Ovary (tissue), 7 donors: ENCODE measurements at regions not wholly inside any gene's neighbourhood (a gene's known extent, or its start where the extent isn't known, plus 50 kb on each side); places are given as distances from the start of the nearest gene placed in this dataset.

Source experiments
- DNase-seq, 5 donors: peaks; one replicate each; pipeline ENCODE4 v3.0.0-alpha.2; 2019 to 2020
- H3K27ac ChIP-seq, 2 donors: fragments of 200-600 bp; one replicate each; pipeline versions ENCODE4 v1.5.1 to v1.8.0; 2019 to 2022
- H3K27me3 ChIP-seq: fragments of 200-600 bp; one replicate; pipeline ENCODE4 v1.8.0; 2022
- H3K36me3 ChIP-seq: fragments of 200-600 bp; sonication (generic); one replicate; pipeline ENCODE4 v1.5.1; 2019
- H3K4me1 ChIP-seq: one replicate; pipeline ENCODE4 v1.8.1; 2013; ENCODE audit warnings: mild to moderate bottlenecking, moderate library complexity; ENCODE audit not compliant: insufficient read depth
- H3K4me3 ChIP-seq: fragments of 200-600 bp; sonication (generic); one replicate; pipeline ENCODE4 v1.5.1; 2017
- H3K9me3 ChIP-seq, 2 donors: fragments of 200-600 bp in 1 of 2; sonication (generic) in 1 of 2; one replicate each; pipeline versions ENCODE4 v1.5.1 to v1.8.1; 2013 to 2019; ENCODE audit warnings: mild to moderate bottlenecking in 1 of 2, moderate library complexity in 1 of 2
- CTCF ChIP-seq, 3 donors: fragments of 450-650 bp in 2 of 3; fragments of 200-600 bp in 1 of 3; IDR thresholded peaks; one replicate each; pipeline versions ENCODE4 v1.5.1 to v1.8.0; 2016 to 2022; ENCODE audit warnings: antibody characterized with exemption in 3 of 3, mild to moderate bottlenecking in 1 of 3
- EP300 ChIP-seq: sonication (generic); formaldehyde crosslinking; IDR thresholded peaks from one replicate; pipeline ENCODE4 v1.6.1; 2017; ENCODE audit warnings: antibody characterized with exemption
- POLR2A ChIP-seq: fragments of 450-650 bp; IDR thresholded peaks from one replicate; pipeline ENCODE4 v1.6.1; 2017; ENCODE audit warnings: antibody characterized with exemption, mild to moderate bottlenecking, moderate library complexity
- WGBS, 3 donors: extraction: QIAGEN DNeasy Blood & Tissue Kit in 1 of 3; methylation state at CpG; one replicate each; pipeline versions ENCODE4 v1.1.5 to v1.1.7; 2013 to 2017; 5-methylcytosine and 5-hydroxymethylcytosine counted together
- intact Hi-C, 4 donors: fragments of 100-400 bp; cut with DNase I; formaldehyde crosslinking; loops; one replicate each; pipeline versions ENCODE4 v1.11.0 to v1.15.1; 2022 to 2023
- donor health status: DM: no; HTN: no; CAD: no; lungs with moderate emphysema.
- donor health status: DM: no; HTN: no; CAD: no.
- donor health status: Bipolar disorder and iron deficiency.
- donor health status: DM: no; HTN: no; CAD: no.
- donor health status: DM: yes; HTN: yes; CAD: no.

- intact Hi-C loops: no loop called here
- no peak overlapping the region for H3K27ac ChIP-seq
- no peaks in the 10 kb centered on the region for H3K4me1 ChIP-seq
- DNase-seq: no peak
- no peak overlapping the region for H3K4me3 ChIP-seq
- 78 to 89% (median 82%) methylated on average over 12 of the region's 12 CpGs for WGBS, 3 donors
- H3K9me3 ChIP-seq: no peaks in the 10 kb centered on the region
- no peaks in the 10 kb centered on the region for H3K36me3 ChIP-seq
- H3K27me3 ChIP-seq: no peaks in the 10 kb centered on the region
- TF ChIP-seq POLR2A (no peak), EP300 (no peak), CTCF (IDR thresholded peaks at IDR 0.05) (no peak)
Observed at GRCh38 chr3:194925614-194926013, 239.9 kb downstream of the FAM43A start.

- H3K36me3 ChIP-seq: no peaks in the 10 kb centered on the region
- H3K9me3 ChIP-seq: no peaks in the 10 kb centered on the region
- 9 to 16% (median 10%) methylated on average over 1 of the region's 1 CpG for WGBS, 3 donors
- DNase-seq: no peak
- H3K27me3 ChIP-seq: no peaks in the 10 kb centered on the region
- H3K27ac ChIP-seq: no peak overlapping the region
- no peak for TF ChIP-seq EP300
- TF ChIP-seq POLR2A: no peak
- TF ChIP-seq CTCF (IDR thresholded peaks at IDR 0.05): no peak
- intact Hi-C loops: no loop called here
- no peaks in the 10 kb centered on the region for H3K4me1 ChIP-seq
- H3K4me3 ChIP-seq: no peak overlapping the region
Observed at GRCh38 chr3:194928227-194928626, 242.5 kb downstream of the FAM43A start.

GRCh38 chr3:194928831-194929577 is 243.3 kb downstream of the FAM43A start:
- DNase-seq: no peak
- Histone ChIP-seq H3K36me3 (no peaks in the 10 kb centered on the region), H3K4me3 (no peak overlapping the region), H3K27me3 (no peaks in the 10 kb centered on the region), H3K4me1 (no peaks in the 10 kb centered on the region), H3K27ac (no peak overlapping the region), H3K9me3 (no peaks in the 10 kb centered on the region)
- intact Hi-C loops: no loop called here
- TF ChIP-seq EP300 (no peak), CTCF (IDR thresholded peaks at IDR 0.05) (no peak), POLR2A (no peak)
- whole genome bisulfite sequencing, 3 donors: 74 to 84% (median 77%) methylated on average over 30 of the region's 30 CpGs

- intact Hi-C loops: no loop called here
- Histone ChIP-seq H3K4me3 (no peak overlapping the region), H3K27ac (no peak overlapping the region), H3K4me1 (no peaks in the 10 kb centered on the region), H3K9me3 (no peaks in the 10 kb centered on the region), H3K27me3 (no peaks in the 10 kb centered on the region), H3K36me3 (no peaks in the 10 kb centered on the region)
- TF ChIP-seq POLR2A (no peak), CTCF (IDR thresholded peaks at IDR 0.05) (no peak), EP300 (no peak)
- DNase-seq: no peak
- WGBS, 3 donors: 64 to 83% (median 81%) methylated on average over 1 of the region's 1 CpG
Observed at GRCh38 chr3:194929578-194929960, 243.9 kb downstream of the FAM43A start.
